AG09309 (cell line): ENCODE measurements at regions not wholly inside any gene's neighbourhood (a gene's known extent, or its start where the extent isn't known, plus 50 kb on each side); places are given as distances from the start of the nearest gene placed in this dataset.
"Not testable (repeated sequence)": the region's sequence is repeated elsewhere in the genome, so short reads cannot be mapped to it uniquely, and the experiment has no call there.

Experiments used
- DNase-seq: peaks from one replicate; pipeline ENCODE4 v3.0.0-alpha.2; 2010; ENCODE audit warnings: low read depth
- H3K4me3 ChIP-seq: 2 replicates; pipeline ENCODE4 v1.5.1; 2011; ENCODE audit warnings: mild to moderate bottlenecking, low read depth, low read length, moderate library complexity; ENCODE audit not compliant: control insufficient read depth
- TF ChIP-seq, protein P1 (sequence below): IDR thresholded peaks from 2 replicates; pipeline ENCODE4 v1.5.1; 2011; ENCODE audit warnings: mild to moderate bottlenecking, low read depth, low read length, inconsistent platforms; ENCODE audit not compliant: insufficient read depth, control insufficient read depth; ENCODE audit errors: missing control alignments

DNA sequence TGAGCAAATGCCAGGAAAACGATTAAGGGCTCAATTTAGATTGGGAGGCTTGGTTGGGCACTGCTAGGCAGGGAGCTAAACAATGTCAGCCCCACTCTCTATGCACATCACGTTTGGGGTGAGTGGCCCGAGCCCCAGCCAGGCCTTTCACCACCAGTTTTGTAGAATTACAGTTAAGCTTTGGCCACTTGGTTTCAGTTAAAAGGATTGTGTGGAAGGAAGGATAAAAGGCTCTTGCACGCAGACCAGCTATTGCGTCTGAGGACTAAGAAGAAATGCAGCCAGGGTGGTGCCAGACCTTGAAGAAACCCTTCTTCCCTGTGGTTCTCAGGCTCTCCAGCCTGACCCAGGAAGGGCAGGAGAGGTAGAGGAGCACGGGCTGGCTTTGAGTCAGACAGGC, 125.3 kb upstream of the SLC44A1 start:
- TF ChIP-seq, protein P1, sequence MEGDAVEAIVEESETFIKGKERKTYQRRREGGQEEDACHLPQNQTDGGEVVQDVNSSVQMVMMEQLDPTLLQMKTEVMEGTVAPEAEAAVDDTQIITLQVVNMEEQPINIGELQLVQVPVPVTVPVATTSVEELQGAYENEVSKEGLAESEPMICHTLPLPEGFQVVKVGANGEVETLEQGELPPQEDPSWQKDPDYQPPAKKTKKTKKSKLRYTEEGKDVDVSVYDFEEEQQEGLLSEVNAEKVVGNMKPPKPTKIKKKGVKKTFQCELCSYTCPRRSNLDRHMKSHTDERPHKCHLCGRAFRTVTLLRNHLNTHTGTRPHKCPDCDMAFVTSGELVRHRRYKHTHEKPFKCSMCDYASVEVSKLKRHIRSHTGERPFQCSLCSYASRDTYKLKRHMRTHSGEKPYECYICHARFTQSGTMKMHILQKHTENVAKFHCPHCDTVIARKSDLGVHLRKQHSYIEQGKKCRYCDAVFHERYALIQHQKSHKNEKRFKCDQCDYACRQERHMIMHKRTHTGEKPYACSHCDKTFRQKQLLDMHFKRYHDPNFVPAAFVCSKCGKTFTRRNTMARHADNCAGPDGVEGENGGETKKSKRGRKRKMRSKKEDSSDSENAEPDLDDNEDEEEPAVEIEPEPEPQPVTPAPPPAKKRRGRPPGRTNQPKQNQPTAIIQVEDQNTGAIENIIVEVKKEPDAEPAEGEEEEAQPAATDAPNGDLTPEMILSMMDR: no peak
- no peak overlapping the region for H3K4me3 ChIP-seq
- no peak for DNase-seq

DNA sequence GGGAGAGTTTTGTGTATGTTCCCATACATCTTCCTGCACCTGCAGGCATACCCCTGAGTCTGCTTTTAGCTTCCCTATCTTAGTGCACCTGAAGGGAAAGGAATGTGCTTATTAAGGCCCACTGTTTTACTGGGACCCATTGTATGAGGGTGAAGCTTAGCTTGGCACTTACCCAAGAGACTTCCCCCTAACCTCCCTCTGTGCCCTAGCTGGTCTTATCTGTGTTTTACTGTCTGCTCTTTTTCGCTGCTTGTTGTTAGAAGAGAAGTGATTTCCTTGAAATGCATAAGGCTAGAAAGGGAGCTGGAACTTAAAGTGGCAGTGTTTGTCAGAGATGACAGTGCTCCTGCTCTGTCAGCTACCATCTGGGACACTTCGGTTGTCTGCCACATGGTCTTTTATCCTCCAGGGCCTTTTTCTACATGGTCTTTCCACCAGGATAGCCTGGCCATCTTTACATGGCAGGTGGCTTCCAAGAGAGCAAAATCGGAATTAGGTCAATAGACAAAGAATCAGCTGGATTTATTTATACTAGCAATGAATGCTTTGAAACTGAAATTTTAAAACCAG, 122.5 kb upstream of the SLC44A1 start:
- TF ChIP-seq, protein P1: no peak
- H3K4me3 ChIP-seq: no peak overlapping the region
- no peak for DNase-seq

DNA sequence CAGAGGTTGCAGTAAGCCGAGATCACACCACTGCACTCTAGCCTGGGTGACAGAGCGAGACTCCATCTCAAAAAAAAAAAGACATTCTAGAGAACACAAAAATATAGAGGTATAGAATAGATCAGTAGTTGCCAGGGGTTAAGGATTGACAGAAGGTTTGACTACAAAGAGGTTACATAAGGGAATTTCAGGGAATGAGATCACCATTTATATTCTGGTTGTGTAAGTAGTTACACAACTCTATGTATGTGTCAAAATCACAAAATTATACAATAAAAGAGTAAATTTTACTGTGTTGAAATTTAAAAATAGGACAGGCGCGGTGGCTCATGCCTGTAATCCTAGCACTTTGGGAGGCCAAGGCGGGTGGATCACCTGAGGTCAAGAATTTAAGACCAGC, 119.9 kb upstream of the SLC44A1 start:
- not testable (repeated sequence) for DNase-seq

DNA sequence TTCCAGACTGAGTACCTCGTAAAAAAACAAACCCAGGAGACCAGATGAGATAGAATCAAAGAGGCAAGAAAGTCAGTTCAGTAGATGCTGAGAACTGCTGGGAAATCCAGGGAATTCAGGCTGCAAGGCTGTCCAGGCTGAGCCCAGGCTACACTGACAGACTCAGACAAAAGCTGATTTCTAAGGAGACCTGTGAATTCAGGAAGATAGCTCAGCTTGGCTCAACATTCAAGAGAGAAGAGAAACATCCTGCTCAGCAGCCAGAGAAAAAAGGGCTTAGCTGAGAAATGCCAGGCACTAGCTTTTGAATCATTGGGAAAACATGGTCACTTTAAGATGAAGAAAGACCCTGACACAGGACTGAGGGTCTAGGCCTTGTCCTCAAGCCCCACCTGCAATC, 118.2 kb upstream of the SLC44A1 start:
- H3K4me3 ChIP-seq: no peak overlapping the region
- TF ChIP-seq, protein P1: no peak
- no peak for DNase-seq

More for the DNA sequence above, 119.9 kb upstream of the SLC44A1 start:
- H3K4me3 ChIP-seq: not testable (repeated sequence)

DNA sequence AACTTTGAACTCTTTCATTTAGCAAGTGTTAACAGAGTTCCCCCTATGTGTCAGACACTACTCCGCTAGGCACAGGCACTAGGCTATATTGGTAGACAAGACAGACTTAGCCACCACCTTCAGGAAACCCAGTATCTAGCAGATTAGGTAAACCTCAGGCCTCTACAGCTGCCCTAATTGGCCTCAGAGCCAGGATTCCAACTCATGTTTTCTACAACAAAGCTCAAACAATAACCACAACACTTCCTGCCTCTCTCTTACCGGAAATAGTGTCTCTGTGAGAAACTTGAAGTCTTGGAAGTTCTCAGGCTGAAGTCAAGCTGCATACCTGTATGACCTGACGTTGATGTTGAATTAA, 116.6 kb upstream of the SLC44A1 start:
- no peak overlapping the region for H3K4me3 ChIP-seq
- TF ChIP-seq, protein P1: no peak
- DNase-seq: no peak

DNA sequence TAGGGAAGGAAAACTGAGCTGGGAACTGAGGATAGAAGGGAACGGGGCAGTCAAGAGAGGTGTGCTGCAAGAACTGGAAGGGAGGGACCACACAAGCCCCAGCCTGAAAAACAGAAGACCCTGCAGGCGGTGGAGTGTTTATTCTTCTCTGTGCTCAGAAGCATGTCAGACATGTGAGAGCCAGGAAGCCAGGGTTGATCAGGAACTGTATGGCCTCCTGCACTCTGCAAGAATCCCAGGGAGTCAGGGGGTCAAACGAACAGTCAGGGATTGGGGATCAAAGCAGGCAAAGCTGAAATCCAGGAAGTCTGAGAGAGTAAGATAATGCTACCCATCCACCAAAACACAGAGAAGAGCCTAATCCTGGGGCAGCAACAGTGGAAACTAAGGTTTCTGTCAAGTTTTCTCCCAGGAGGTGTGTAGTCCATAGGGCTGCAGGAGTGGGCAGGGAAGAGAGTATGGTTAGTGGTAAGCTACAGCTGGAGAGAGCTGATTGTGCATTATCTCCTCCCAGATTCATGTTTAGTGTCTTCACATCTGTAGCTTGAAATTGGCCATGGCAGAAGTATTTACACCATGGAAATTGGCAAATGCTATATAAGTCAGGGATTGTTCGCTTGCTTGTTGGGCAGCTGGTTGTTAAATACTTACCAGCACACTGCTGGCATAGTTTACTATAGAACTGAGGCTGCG, 115.4 kb upstream of the SLC44A1 start:
- no peak overlapping the region for H3K4me3 ChIP-seq
- no peak for DNase-seq
- TF ChIP-seq, protein P1: no peak

DNA sequence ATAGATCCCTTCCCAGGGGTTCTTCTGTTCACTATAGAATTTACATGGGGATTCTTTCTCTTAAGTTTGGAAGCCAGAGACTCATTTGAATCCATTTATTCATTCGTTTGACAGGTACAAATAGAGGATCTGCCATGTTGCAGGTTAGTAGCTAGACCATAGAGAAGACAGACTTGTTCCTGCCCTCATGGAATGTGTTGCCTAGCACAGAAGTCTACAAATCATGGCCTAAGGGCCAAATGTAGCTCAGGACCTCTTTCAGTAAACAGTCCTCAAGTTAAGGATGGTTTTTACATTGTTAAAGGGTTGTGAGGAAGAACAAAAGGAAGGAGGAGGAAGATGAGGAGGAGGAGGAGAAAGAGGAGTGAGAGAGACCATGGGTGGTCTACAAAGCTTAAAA, 114.7 kb upstream of the SLC44A1 start:
- TF ChIP-seq, protein P1: no peak
- H3K4me3 ChIP-seq: no peak overlapping the region
- DNase-seq: no peak
